Left ventricle myocardium inferior (tissue), 1 donor: ENCODE measurements at regions not wholly inside any gene's neighbourhood (a gene's known extent, or its start where the extent isn't known, plus 50 kb on each side); places are given as distances from the start of the nearest gene placed in this dataset.
"Not testable (repeated sequence)": the region's sequence is repeated elsewhere in the genome, so short reads cannot be mapped to it uniquely, and the experiment has no call there.

Experiments used
- DNase-seq: peaks from one replicate; pipeline ENCODE4 v3.0.0-alpha.2; 2020
- H3K27ac ChIP-seq: fragments of 200-600 bp; replicated peaks from 2 replicates; pipeline ENCODE4 v1.8.0; 2021
- H3K27me3 ChIP-seq: fragments of 200-600 bp; 2 replicates; pipeline ENCODE4 v1.8.0; 2021; ENCODE audit warnings: low read depth
- H3K36me3 ChIP-seq: fragments of 200-600 bp; 2 replicates; pipeline ENCODE4 v1.8.0; 2021
- H3K4me1 ChIP-seq: fragments of 200-600 bp; 2 replicates; pipeline ENCODE4 v1.8.0; 2021
- H3K4me3 ChIP-seq: fragments of 200-600 bp; 2 replicates; pipeline ENCODE4 v1.8.0; 2021; ENCODE audit warnings: mild to moderate bottlenecking, moderate library complexity
- H3K9me3 ChIP-seq: fragments of 200-600 bp; replicated peaks from 2 replicates; pipeline ENCODE4 v1.8.0; 2021
- intact Hi-C: fragments of 100-400 bp; cut with micrococcal nuclease; formaldehyde crosslinking; loops from one replicate; pipeline ENCODE4 v1.11.0; 2022
- TF ChIP-seq, protein P1 (sequence below): fragments of 200-600 bp; IDR thresholded peaks from 2 replicates; pipeline ENCODE4 v1.8.0; 2021; ENCODE audit warnings: antibody characterized with exemption, mild to moderate bottlenecking, borderline replicate concordance
- donor health status: DM: no; HTN: yes; CAD: no; lungs with severe emphysema.

DNA sequence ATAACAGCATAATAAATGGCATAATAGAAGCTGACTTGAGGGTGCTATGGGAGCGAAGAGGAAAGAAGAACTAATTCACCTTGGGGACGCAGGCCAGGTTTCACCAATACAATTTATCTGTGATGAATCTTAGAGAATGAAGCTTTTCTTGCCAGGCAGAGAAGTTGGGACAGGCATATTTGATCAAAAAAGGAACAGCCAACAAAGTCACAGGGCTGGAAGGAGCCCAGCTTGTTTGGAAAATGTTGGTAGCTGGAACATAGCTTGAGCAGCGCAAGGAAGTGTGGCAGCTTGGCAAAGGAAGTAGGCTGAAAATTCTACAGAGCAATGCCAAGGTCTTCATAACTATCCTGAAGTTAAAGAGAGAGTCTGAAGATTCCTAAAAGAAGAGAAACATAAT is 181.5 kb upstream of the OR13F1 start:
- H3K9me3 ChIP-seq: no peaks in the 10 kb centered on the region
- TF ChIP-seq, protein P1, sequence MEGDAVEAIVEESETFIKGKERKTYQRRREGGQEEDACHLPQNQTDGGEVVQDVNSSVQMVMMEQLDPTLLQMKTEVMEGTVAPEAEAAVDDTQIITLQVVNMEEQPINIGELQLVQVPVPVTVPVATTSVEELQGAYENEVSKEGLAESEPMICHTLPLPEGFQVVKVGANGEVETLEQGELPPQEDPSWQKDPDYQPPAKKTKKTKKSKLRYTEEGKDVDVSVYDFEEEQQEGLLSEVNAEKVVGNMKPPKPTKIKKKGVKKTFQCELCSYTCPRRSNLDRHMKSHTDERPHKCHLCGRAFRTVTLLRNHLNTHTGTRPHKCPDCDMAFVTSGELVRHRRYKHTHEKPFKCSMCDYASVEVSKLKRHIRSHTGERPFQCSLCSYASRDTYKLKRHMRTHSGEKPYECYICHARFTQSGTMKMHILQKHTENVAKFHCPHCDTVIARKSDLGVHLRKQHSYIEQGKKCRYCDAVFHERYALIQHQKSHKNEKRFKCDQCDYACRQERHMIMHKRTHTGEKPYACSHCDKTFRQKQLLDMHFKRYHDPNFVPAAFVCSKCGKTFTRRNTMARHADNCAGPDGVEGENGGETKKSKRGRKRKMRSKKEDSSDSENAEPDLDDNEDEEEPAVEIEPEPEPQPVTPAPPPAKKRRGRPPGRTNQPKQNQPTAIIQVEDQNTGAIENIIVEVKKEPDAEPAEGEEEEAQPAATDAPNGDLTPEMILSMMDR: no peak
- intact Hi-C loops: no loop called here
- no peaks in the 10 kb centered on the region for H3K27me3 ChIP-seq
- H3K36me3 ChIP-seq: no peaks in the 10 kb centered on the region
- no peak for DNase-seq
- H3K4me3 ChIP-seq: no peak overlapping the region
- H3K4me1 ChIP-seq: no peaks in the 10 kb centered on the region
- H3K27ac ChIP-seq: no peak overlapping the region

DNA sequence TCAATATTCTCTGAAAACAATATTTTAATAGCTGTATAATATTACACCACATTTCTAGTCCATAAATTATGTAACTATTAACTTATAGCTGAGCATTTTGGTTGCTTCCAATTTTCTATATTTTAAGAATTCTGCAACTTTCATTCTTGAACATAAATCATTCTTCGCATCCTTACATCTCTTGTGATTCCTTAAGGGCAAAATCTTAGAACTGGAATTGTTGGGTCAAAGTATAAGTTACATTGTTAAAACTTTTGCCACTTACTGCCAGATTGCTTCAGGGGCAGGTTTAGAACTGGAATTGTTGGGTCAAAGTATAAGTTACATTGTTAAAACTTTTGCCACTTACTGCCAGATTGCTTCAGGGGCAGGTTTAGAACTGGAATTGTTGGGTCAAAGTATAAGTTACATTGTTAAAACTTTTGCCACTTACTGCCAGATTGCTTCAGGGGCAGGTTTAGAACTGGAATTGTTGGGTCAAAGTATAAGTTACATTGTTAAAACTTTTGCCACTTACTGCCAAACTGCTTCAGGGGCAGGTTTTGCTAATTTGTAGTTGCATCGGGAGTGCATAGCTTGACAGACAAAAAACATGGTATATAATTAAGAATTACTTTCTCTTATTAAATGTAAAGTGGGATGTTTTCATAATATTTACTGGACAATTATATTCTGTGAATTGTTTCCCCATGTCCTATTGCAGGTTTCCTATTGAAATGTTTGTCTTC is 179.9 kb upstream of the OR13F1 start:
- intact Hi-C loops: not testable (repeated sequence)

DNA sequence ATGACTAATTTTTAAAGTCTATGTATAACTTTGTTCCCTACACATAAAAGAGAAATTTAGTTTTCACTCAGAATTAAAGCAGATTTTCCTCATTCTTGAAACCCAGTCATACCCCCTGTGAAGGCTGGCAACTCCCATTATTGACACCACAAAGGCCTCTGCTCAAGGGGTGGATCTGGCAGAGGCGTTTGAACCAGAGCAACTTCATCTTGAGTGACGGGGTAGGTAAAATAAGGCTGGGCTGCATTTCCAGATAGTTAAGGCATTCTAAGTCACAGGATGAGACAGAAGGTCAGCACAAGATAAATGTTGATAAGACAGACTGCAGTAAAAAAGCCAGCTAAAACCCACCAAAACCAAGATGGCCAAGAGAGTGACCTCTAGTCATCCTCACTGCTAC is 177.2 kb upstream of the OR13F1 start:
- TF ChIP-seq, protein P1: no peak
- H3K27ac ChIP-seq: no peak overlapping the region
- no peak for DNase-seq
- H3K36me3 ChIP-seq: no peaks in the 10 kb centered on the region
- H3K27me3 ChIP-seq: no peaks in the 10 kb centered on the region
- H3K4me1 ChIP-seq: no peaks in the 10 kb centered on the region
- no peak overlapping the region for H3K4me3 ChIP-seq
- intact Hi-C loops: no loop called here
- peaks cover 6% of the 10 kb centered on the region for H3K9me3 ChIP-seq

More for the DNA sequence above, 179.9 kb upstream of the OR13F1 start:
- H3K36me3 ChIP-seq, H3K27me3 ChIP-seq, H3K9me3 ChIP-seq, H3K4me1 ChIP-seq, H3K27ac ChIP-seq, H3K4me3 ChIP-seq, DNase-seq: not testable (repeated sequence)

DNA sequence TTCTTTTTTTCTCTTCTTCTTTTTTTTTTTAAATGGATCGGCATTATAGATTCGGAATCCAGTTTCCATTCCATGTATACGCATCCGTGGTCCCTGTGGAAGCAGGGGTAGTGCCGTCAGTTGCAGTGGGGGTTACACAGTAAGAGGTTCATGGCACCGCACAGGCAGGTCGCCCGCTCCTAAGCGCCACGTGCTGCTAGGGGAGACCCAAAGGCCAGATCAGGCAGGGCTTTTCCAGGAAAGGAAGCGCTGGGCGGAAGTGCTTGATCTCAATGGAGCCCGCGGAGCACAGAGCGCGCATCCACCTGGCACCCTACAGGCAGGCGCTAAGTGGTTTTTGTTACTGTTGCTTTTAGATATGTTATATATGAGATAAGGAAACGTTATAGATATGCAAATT is 174.8 kb upstream of the OR13F1 start:
- no peak for DNase-seq
- intact Hi-C loops: no loop called here
- no peaks in the 10 kb centered on the region for H3K4me1 ChIP-seq
- peaks cover 9% of the 10 kb centered on the region for H3K9me3 ChIP-seq
- TF ChIP-seq, protein P1: no peak
- no peaks in the 10 kb centered on the region for H3K27me3 ChIP-seq
- no peak overlapping the region for H3K27ac ChIP-seq
- H3K4me3 ChIP-seq: no peak overlapping the region
- H3K36me3 ChIP-seq: no peaks in the 10 kb centered on the region

DNA sequence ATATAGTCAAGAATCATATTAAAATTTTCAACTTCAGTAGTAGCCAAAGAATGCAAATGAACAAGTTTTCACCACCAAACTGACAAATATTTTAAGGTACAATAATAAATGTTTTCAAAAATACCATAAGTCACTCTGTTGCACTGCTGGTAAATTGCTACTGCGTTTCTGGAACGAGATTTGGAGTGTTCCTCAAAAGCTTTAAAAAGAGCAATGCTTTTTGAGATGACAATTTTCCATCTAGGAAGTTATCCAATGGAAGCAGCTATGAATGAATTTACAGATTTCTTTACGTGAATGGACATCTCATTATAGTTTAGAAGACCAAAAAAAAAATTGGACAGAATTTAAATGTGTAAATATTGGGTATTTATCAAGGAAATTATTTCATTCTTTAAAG is 173.2 kb upstream of the OR13F1 start:
- TF ChIP-seq, protein P1: no peak
- intact Hi-C loops: no loop called here
- no peaks in the 10 kb centered on the region for H3K27me3 ChIP-seq
- H3K36me3 ChIP-seq: no peaks in the 10 kb centered on the region
- no peak overlapping the region for H3K4me3 ChIP-seq
- peaks cover 23% of the 10 kb centered on the region for H3K9me3 ChIP-seq
- H3K4me1 ChIP-seq: no peaks in the 10 kb centered on the region
- no peak for DNase-seq
- H3K27ac ChIP-seq: no peak overlapping the region

DNA sequence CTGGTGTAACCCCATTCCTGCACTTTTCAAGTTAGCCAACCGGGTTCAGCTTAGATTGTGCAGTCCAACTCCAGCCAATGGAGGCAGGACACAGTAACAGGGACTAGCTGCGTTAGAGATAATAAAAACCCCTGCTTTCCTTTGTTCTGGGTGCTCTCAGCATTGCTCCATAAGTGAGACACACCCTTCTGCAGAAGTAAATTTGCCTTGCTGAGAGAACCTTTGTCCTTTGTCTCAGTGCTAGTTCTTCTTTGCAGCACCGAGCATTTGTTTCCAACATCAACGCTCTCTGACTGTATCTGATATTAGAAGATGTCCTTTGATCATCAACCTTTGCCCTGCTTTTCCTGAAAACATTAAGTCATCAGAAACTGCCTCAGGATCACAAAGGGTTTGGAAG is 169.5 kb upstream of the OR13F1 start:
- Histone ChIP-seq H3K36me3 (no peaks in the 10 kb centered on the region), H3K4me3 (no peak overlapping the region), H3K4me1 (no peaks in the 10 kb centered on the region), H3K27me3 (no peaks in the 10 kb centered on the region), H3K9me3 (peaks cover 17% of the 10 kb centered on the region), H3K27ac (no peak overlapping the region)
- no peak for DNase-seq
- TF ChIP-seq, protein P1: no peak
- intact Hi-C loops: no loop called here
